Hindlimb muscle (tissue), 1 donor: ENCODE measurements at regions not wholly inside any gene's neighbourhood (a gene's known extent, or its start where the extent isn't known, plus 50 kb on each side); places are given as distances from the start of the nearest gene placed in this dataset.
A peak's percentile ranks its signal among the peaks of the same experiment; 100 is the strongest.

Source experiments
- DNase-seq: peaks from one replicate; pipeline ENCODE4 v3.0.0-alpha.2; 2013

- DNase-seq, result no peak
Measured at GRCh38 chr13:85377783-85378182, 421.4 kb downstream of the SLITRK6 start.

GRCh38 chr13:85373322-85373721 is 425.9 kb downstream of the SLITRK6 start:
- DNase-seq, result no peak

- DNase-seq, result no peak
Measured at GRCh38 chr13:85371254-85371653, 428.0 kb downstream of the SLITRK6 start.

GRCh38 chr13:85368686-85369085 is 430.5 kb downstream of the SLITRK6 start:
- no peak for DNase-seq

- no peak for DNase-seq
Measured at GRCh38 chr13:85367887-85368286, 431.3 kb downstream of the SLITRK6 start.

GRCh38 chr13:85366759-85367417 is 432.3 kb downstream of the SLITRK6 start:
- DNase-seq, result no peak

GRCh38 chr13:85363504-85363903 is 435.7 kb downstream of the SLITRK6 start:
- no peak for DNase-seq

- no peak for DNase-seq
Measured at GRCh38 chr13:85362980-85363379, 436.2 kb downstream of the SLITRK6 start.

GRCh38 chr13:85347251-85347650 is 452.0 kb downstream of the SLITRK6 start:
- no peak for DNase-seq

- DNase-seq, result no peak
Measured at GRCh38 chr13:85334187-85334586, 465.0 kb downstream of the SLITRK6 start.

- DNase-seq, result peak; percentile 56
Measured at GRCh38 chr13:85333506-85334020, 465.7 kb downstream of the SLITRK6 start.

GRCh38 chr13:85332615-85333014 is 466.6 kb downstream of the SLITRK6 start:
- DNase-seq, result peak; percentile 39

GRCh38 chr13:85321734-85322133 is 477.5 kb downstream of the SLITRK6 start:
- no peak for DNase-seq

GRCh38 chr13:85317781-85318180 is 481.4 kb downstream of the SLITRK6 start:
- no peak for DNase-seq

GRCh38 chr13:85316506-85317025 is 482.7 kb downstream of the SLITRK6 start:
- peak; percentile 17 for DNase-seq

- no peak for DNase-seq
Measured at GRCh38 chr13:85314686-85315085, 484.5 kb downstream of the SLITRK6 start.

- no peak for DNase-seq
Measured at GRCh38 chr13:85313761-85314503, 485.3 kb downstream of the SLITRK6 start.

GRCh38 chr13:85312071-85312470 is 487.1 kb downstream of the SLITRK6 start:
- DNase-seq, result no peak

- DNase-seq, result no peak
Measured at GRCh38 chr13:85303630-85304029, 495.6 kb downstream of the SLITRK6 start.

- DNase-seq, result no peak
Measured at GRCh38 chr13:85298387-85298924, 500.8 kb downstream of the SLITRK6 start.

GRCh38 chr13:85288698-85289097 is 510.5 kb downstream of the SLITRK6 start:
- no peak for DNase-seq

- no peak for DNase-seq
Measured at GRCh38 chr13:85287528-85287927, 511.7 kb downstream of the SLITRK6 start.

- DNase-seq, result no peak
Measured at GRCh38 chr13:85286081-85286480, 513.1 kb downstream of the SLITRK6 start.

- no peak for DNase-seq
Measured at GRCh38 chr13:85284349-85284748, 514.9 kb downstream of the SLITRK6 start.
